H1 (cell line): ENCODE measurements at regions not wholly inside any gene's neighbourhood (a gene's known extent, or its start where the extent isn't known, plus 50 kb on each side); places are given as distances from the start of the nearest gene placed in this dataset.

Experiments used
- FOSL1 ChIP-seq: IDR thresholded peaks from 2 replicates; pipeline ENCODE4 v1.6.1; 2011; ENCODE audit warnings: mild to moderate bottlenecking, low read depth, low read length, moderate library complexity; ENCODE audit not compliant: insufficient read depth
- JUND ChIP-seq: IDR thresholded peaks from 2 replicates; pipeline ENCODE4 v1.6.1; 2011; ENCODE audit warnings: mild to moderate bottlenecking, improper control_type of control experiment, low read length
- KDM4A ChIP-seq: IDR thresholded peaks from one replicate; pipeline ENCODE4 v1.7.1; 2012; ENCODE audit warnings: low read depth, mild to moderate bottlenecking, moderate library complexity, low read length, inconsistent platforms; ENCODE audit not compliant: severe bottlenecking

DNA sequence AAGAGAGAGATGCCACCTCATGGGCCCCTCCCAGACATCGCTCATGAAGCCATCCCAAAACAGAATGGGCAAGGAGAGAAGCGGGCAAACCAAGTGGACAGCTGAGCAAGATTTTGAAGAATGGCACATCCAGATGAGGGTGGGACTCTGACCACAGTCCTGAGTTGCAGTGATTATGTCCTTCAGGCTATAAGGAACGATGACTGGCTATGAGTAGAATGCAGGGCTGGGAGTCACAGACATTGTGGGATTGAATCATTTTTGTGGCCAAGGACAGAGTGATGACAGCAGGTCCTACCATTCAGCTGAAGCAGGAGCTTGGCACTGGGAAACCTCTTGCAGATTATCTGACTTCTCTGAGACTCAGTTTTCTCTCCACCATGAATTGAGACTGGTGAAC is 245.7 kb upstream of the SLC30A5 start (continued):
- TF ChIP-seq FOSL1 (no peak), JUND (no peak), KDM4A (no peak)
- TF ChIP-seq, all 59 proteins: peak for 0
